K562 (cell line): ENCODE measurements at regions not wholly inside any gene's neighbourhood (a gene's known extent, or its start where the extent isn't known, plus 50 kb on each side); places are given as distances from the start of the nearest gene placed in this dataset.

Source experiments
- ARID1B ChIP-seq: fragments of 450-650 bp; IDR thresholded peaks from 2 replicates; pipeline ENCODE4 v1.6.1; 2016; ENCODE audit warnings: antibody characterized with exemption, mild to moderate bottlenecking, inconsistent platforms
- C11orf30 ChIP-seq: fragments of 450-650 bp; IDR thresholded peaks from 2 replicates; pipeline ENCODE4 v1.6.1; 2016; ENCODE audit warnings: low read depth, mild to moderate bottlenecking
- CBX3 ChIP-seq, 2 experiments: IDR thresholded peaks; 1 replicate in 1 of 2; 2 replicates in 1 of 2; pipeline ENCODE4 v1.6.1; 2012; ENCODE audit warnings: inconsistent platforms in 2 of 2, low read length in 2 of 2, borderline replicate concordance in 1 of 2, control low read depth in 1 of 2
- CUX1 ChIP-seq: fragments of 200-800 bp; sonication (Bioruptor generic); IDR thresholded peaks from 2 replicates; pipeline ENCODE4 v1.6.1; 2016; ENCODE audit warnings: missing genetic modification characterization, missing compliant biosample characterization
- DPF2 ChIP-seq: fragments of 450-650 bp; IDR thresholded peaks from 2 replicates; pipeline ENCODE4 v1.6.1; 2016
- EP300 ChIP-seq: IDR thresholded peaks from 2 replicates; pipeline ENCODE4 v1.6.1; 2012; ENCODE audit warnings: low read length, improper control_type of control experiment
- ETV1 ChIP-seq: fragments of 450-650 bp; conservative IDR thresholded peaks from 2 replicates; pipeline ENCODE4 v1.6.1; 2016; ENCODE audit warnings: missing genetic modification characterization, control low read depth, low read depth, missing compliant biosample characterization
- FOXP1 ChIP-seq: sonication (generic); formaldehyde crosslinking; IDR thresholded peaks from 2 replicates; pipeline ENCODE4 v1.8.0; 2022; ENCODE audit warnings: mild to moderate bottlenecking, missing genetic modification reagents
- HDAC2 ChIP-seq: fragments of 450-650 bp; IDR thresholded peaks from 2 replicates; pipeline ENCODE4 v1.6.1; 2016; ENCODE audit warnings: mild to moderate bottlenecking
- HEY1 ChIP-seq: fragments of 250-450 bp; sonication (Bioruptor Pico); IDR thresholded peaks from 2 replicates; pipeline ENCODE4 v1.5.0; 2020; ENCODE audit warnings: mild to moderate bottlenecking, moderate library complexity, borderline replicate concordance
- HNRNPL ChIP-seq: fragments of 200-400 bp; formaldehyde crosslinking; IDR thresholded peaks from 2 replicates; pipeline ENCODE4 v1.6.1; 2017; ENCODE audit warnings: low read depth, mild to moderate bottlenecking, low read length
- MAFF ChIP-seq: IDR thresholded peaks from 2 replicates; pipeline ENCODE4 v1.6.1; 2012; ENCODE audit warnings: low read length, improper control_type of control experiment
- MAFK ChIP-seq: IDR thresholded peaks from 2 replicates; pipeline ENCODE4 v1.6.1; 2011; ENCODE audit warnings: low read length, improper control_type of control experiment
- MTA3 ChIP-seq: fragments of 450-650 bp; formaldehyde crosslinking; IDR thresholded peaks from 2 replicates; pipeline ENCODE4 v1.6.1; 2017; ENCODE audit warnings: mild to moderate bottlenecking, borderline replicate concordance
- MYBL2 ChIP-seq, 2 experiments: fragments of 450-650 bp in 1 of 2; sonication (generic) in 1 of 2; formaldehyde crosslinking in 1 of 2; IDR thresholded peaks; 2 replicates each; pipeline versions ENCODE4 v1.6.1 to v1.8.1; 2017 to 2022; ENCODE audit warnings: borderline replicate concordance in 1 of 2, inconsistent platforms in 1 of 2, low read depth in 1 of 2, mild to moderate bottlenecking in 1 of 2, missing genetic modification reagents in 1 of 2, moderate library complexity in 1 of 2
- NBN ChIP-seq: fragments of 450-650 bp; IDR thresholded peaks from 2 replicates; pipeline ENCODE4 v1.6.1; 2016; ENCODE audit warnings: low read depth, mild to moderate bottlenecking
- PPARD ChIP-seq: fragments of 250-450 bp; sonication (Bioruptor Pico); IDR thresholded peaks from 2 replicates; pipeline ENCODE4 v1.8.0; 2022; ENCODE audit warnings: inconsistent platforms, mild to moderate bottlenecking, moderate library complexity
- PRPF4 ChIP-seq: fragments of 200-400 bp; formaldehyde crosslinking; IDR thresholded peaks from one replicate; pipeline ENCODE4 v1.6.1; 2017; ENCODE audit warnings: low read length, low read depth, mild to moderate bottlenecking; ENCODE audit not compliant: insufficient read depth, poor library complexity, severe bottlenecking
- PURB ChIP-seq: sonication (generic); formaldehyde crosslinking; IDR thresholded peaks from 2 replicates; pipeline ENCODE4 v1.9.0; 2021; ENCODE audit warnings: low read depth, mild to moderate bottlenecking, missing genetic modification reagents

GRCh38 chr4:138488533-138488932 lies 246.4 kb upstream of the SLC7A11 start (continued):
- TF ChIP-seq ETV1 (0 out of 2 replicates have a peak, but pooled peaks have one; percentile 19), HNRNPL (no peak), PPARD (CRISPR knock-in tag) (no peak), MYBL2 (IDR thresholded peaks at IDR 0.05; ENCODE audit: low read depth) (peak; percentile 83), MYBL2 (CRISPR knock-in tag; IDR thresholded peaks at IDR 0.05; ENCODE audit: borderline replicate concordance) (no peak), FOXP1 (CRISPR knock-in tag) (no peak), ARID1B (peak; percentile 34; the same call in 1 of the 2 replicates), CUX1 (CRISPR knock-in tag) (no peak), NBN (no peak), MAFF (peak; percentile 97), MAFK (peak; percentile 98), PRPF4 (no peak), MTA3 (no peak), HDAC2 (no peak), EP300 (peak; percentile 30; the same call in 1 of the 2 replicates), HEY1 (CRISPR knock-in tag) (no peak), PURB (CRISPR knock-in tag) (no peak), CBX3 (IDR thresholded peaks at IDR 0.05; ENCODE audit: borderline replicate concordance in 1 of 2, low read length in 2 of 2) (peak in 1 of 2 experiments; percentile 43; a peak in 1 of 3 replicates), C11orf30 (peak; percentile 98), DPF2 (peak; percentile 73; the same call in 1 of the 2 replicates)
